ENCODE measurements at regions not wholly inside any gene's neighbourhood (a gene's known extent, or its start where the extent isn't known, plus 50 kb on each side); places are given as distances from the start of the nearest gene placed in this dataset.

GRCh38 chr14:89022274-89022673 is 197.8 kb downstream of the TTC8 start:
- no peak for DNase-seq

GRCh38 chr14:89024691-89025090 is 200.2 kb downstream of the TTC8 start:
- DNase-seq: no peak

GRCh38 chr14:89025561-89026236 is 201.2 kb downstream of the TTC8 start:
- no peak for DNase-seq

GRCh38 chr14:89027097-89027740 is 202.8 kb downstream of the TTC8 start:
- peak; percentile 87 for DNase-seq

- no peak for DNase-seq
Observed at GRCh38 chr14:89028462-89029134, 204.1 kb downstream of the TTC8 start.

- no peak for DNase-seq
Observed at GRCh38 chr14:89029961-89030694, 205.7 kb downstream of the TTC8 start.

- no peak for DNase-seq
Observed at GRCh38 chr14:89030921-89031320, 206.5 kb downstream of the TTC8 start.

- DNase-seq: no peak
Observed at GRCh38 chr14:89032086-89032649, 207.7 kb downstream of the TTC8 start.

GRCh38 chr14:89033756-89034155 is 209.3 kb downstream of the TTC8 start:
- no peak for DNase-seq

- DNase-seq: no peak
Observed at GRCh38 chr14:89036371-89036770, 211.9 kb downstream of the TTC8 start.

- no peak for DNase-seq
Observed at GRCh38 chr14:89037065-89037464, 212.6 kb downstream of the TTC8 start.

- DNase-seq: no peak
Observed at GRCh38 chr14:89040080-89040459, 215.6 kb downstream of the TTC8 start.

GRCh38 chr14:89040460-89041256 is 216.2 kb downstream of the TTC8 start:
- peak; percentile 97 for DNase-seq

- DNase-seq: no peak
Observed at GRCh38 chr14:89041257-89041582, 216.8 kb downstream of the TTC8 start.

- no peak for DNase-seq
Observed at GRCh38 chr14:89042021-89042420, 217.6 kb downstream of the TTC8 start.

- DNase-seq: no peak
Observed at GRCh38 chr14:89053303-89053702, 228.9 kb downstream of the TTC8 start.

GRCh38 chr14:89056394-89056793 is 231.9 kb downstream of the TTC8 start:
- DNase-seq: no peak

- no peak for DNase-seq
Observed at GRCh38 chr14:89058697-89059096, 234.2 kb downstream of the TTC8 start.

GRCh38 chr14:89060191-89060590 is 235.7 kb downstream of the TTC8 start:
- no peak for DNase-seq

- DNase-seq: no peak
Observed at GRCh38 chr14:89061696-89062095, 237.2 kb downstream of the TTC8 start.

- DNase-seq: no peak
Observed at GRCh38 chr14:89065879-89066278, 241.4 kb downstream of the TTC8 start.

GRCh38 chr14:89067293-89067972 is 243.0 kb downstream of the TTC8 start:
- DNase-seq: no peak

Data from activated CD8-positive, alpha-beta memory T cell treated with anti-CD3 and anti-CD28 coated beads, Interleukin-2, amount 50 U/mL, for 48 hours (primary cell).